HG03439 (cell line): ENCODE measurements at regions not wholly inside any gene's neighbourhood (a gene's known extent, or its start where the extent isn't known, plus 50 kb on each side); places are given as distances from the start of the nearest gene placed in this dataset.

ENCODE experiments used
- ATAC-seq: cut with Tn5 transposase; IDR thresholded peaks from one replicate; pipeline ENCODE4 v1.9.1; 2021; ENCODE audit warnings: mild to moderate bottlenecking, moderate library complexity; ENCODE audit not compliant: unreplicated experiment

GRCh38 chr20:39800548-39800947 lies 838.4 kb downstream of the DHX35 start:
- ATAC-seq, result peak; percentile 67

GRCh38 chr20:39800111-39800510 lies 838.0 kb downstream of the DHX35 start:
- peak; percentile 79 for ATAC-seq

GRCh38 chr20:39799366-39799965 lies 837.3 kb downstream of the DHX35 start:
- ATAC-seq, result no peak

GRCh38 chr20:39795401-39796272 lies 833.5 kb downstream of the DHX35 start:
- no peak for ATAC-seq

- ATAC-seq, result no peak
These were observed 830.2 kb downstream of the DHX35 start for GRCh38 chr20:39792334-39792733.

GRCh38 chr20:39789411-39789810 lies 827.3 kb downstream of the DHX35 start:
- ATAC-seq, result no peak

GRCh38 chr20:39785252-39785917 lies 823.2 kb downstream of the DHX35 start:
- no peak for ATAC-seq

GRCh38 chr20:39784693-39785092 lies 822.5 kb downstream of the DHX35 start:
- no peak for ATAC-seq

- ATAC-seq, result no peak
These were observed 816.9 kb downstream of the DHX35 start for GRCh38 chr20:39778847-39779604.

- no peak for ATAC-seq
These were observed 816.3 kb downstream of the DHX35 start for GRCh38 chr20:39778431-39778830.

- ATAC-seq, result no peak
These were observed 815.5 kb downstream of the DHX35 start for GRCh38 chr20:39777610-39778009.

GRCh38 chr20:39775110-39775509 lies 813.0 kb downstream of the DHX35 start:
- ATAC-seq, result no peak

- no peak for ATAC-seq
These were observed 811.3 kb downstream of the DHX35 start for GRCh38 chr20:39773380-39774000.

GRCh38 chr20:39767352-39767751 lies 805.2 kb downstream of the DHX35 start:
- no peak for ATAC-seq

- ATAC-seq, result no peak
These were observed 804.2 kb downstream of the DHX35 start for GRCh38 chr20:39766333-39766732.

GRCh38 chr20:39762716-39763115 lies 800.6 kb downstream of the DHX35 start:
- no peak for ATAC-seq

GRCh38 chr20:39758876-39759275 lies 796.7 kb downstream of the DHX35 start:
- no peak for ATAC-seq

- no peak for ATAC-seq
These were observed 794.7 kb downstream of the DHX35 start for GRCh38 chr20:39756828-39757227.

GRCh38 chr20:39756369-39756768 lies 794.2 kb downstream of the DHX35 start:
- ATAC-seq, result no peak

GRCh38 chr20:39752262-39752876 lies 790.2 kb downstream of the DHX35 start:
- no peak for ATAC-seq
